Prostate gland (tissue), 2 donors: ENCODE measurements at regions not wholly inside any gene's neighbourhood (a gene's known extent, or its start where the extent isn't known, plus 50 kb on each side); places are given as distances from the start of the nearest gene placed in this dataset.

Experiments used
- DNase-seq: peaks from one replicate; pipeline ENCODE4 v3.0.0-alpha.2; 2019; ENCODE audit warnings: low spot score
- H3K27ac ChIP-seq, 2 donors: fragments of 200-600 bp; sonication (generic); 2 replicates each; pipeline ENCODE4 v1.5.1; 2017 to 2019
- H3K27me3 ChIP-seq: fragments of 200-600 bp; sonication (generic); replicated peaks from 2 replicates; pipeline ENCODE4 v1.5.1; 2019; ENCODE audit not compliant: insufficient read depth
- H3K36me3 ChIP-seq, 2 donors: fragments of 200-600 bp; sonication (generic); 1 replicate in 1 of 2; 2 replicates in 1 of 2; pipeline versions ENCODE4 v1.5.1 to v1.8.1; 2017 to 2019
- H3K4me1 ChIP-seq: fragments of 200-600 bp; sonication (generic); replicated peaks from 2 replicates; pipeline ENCODE4 v1.5.1; 2019
- H3K4me3 ChIP-seq, 2 donors: fragments of 200-600 bp; sonication (generic); 2 replicates each; pipeline ENCODE4 v1.5.1; 2017 to 2019
- H3K9me3 ChIP-seq: fragments of 200-600 bp; sonication (generic); 2 replicates; pipeline ENCODE4 v1.5.1; 2017
- CTCF ChIP-seq, 4 experiments: fragments of 200-600 bp in 2 of 4; fragments of 450-650 bp in 2 of 4; sonication (generic) in 2 of 4; IDR thresholded peaks; 1 replicate in 3 of 4; 2 replicates in 1 of 4; pipeline ENCODE4 v1.5.1; 2016 to 2019; ENCODE audit warnings: antibody characterized with exemption in 4 of 4, mild to moderate bottlenecking in 2 of 4, moderate library complexity in 2 of 4
- POLR2A ChIP-seq: fragments of 450-650 bp; IDR thresholded peaks from one replicate; pipeline ENCODE4 v1.6.1; 2016; ENCODE audit warnings: antibody characterized with exemption, mild to moderate bottlenecking
- POLR2AphosphoS5 ChIP-seq: sonication (generic); formaldehyde crosslinking; IDR thresholded peaks from one replicate; pipeline ENCODE4 v1.6.1; 2017; ENCODE audit warnings: antibody characterized with exemption
- WGBS: methylation state at CpG from one replicate; pipeline ENCODE4 v1.1.5; 2018; 5-methylcytosine and 5-hydroxymethylcytosine counted together
- intact Hi-C: fragments of 100-400 bp; cut with DNase I; formaldehyde crosslinking; loops from one replicate; pipeline ENCODE4 v1.14.2; 2022

- Histone ChIP-seq H3K4me3 (no peak overlapping the region), H3K4me1 (no peaks in the 10 kb centered on the region), H3K9me3 (no peaks in the 10 kb centered on the region), H3K36me3 (no peaks in the 10 kb centered on the region), H3K27me3 (no peaks in the 10 kb centered on the region), H3K27ac (no peak overlapping the region)
- WGBS, result 73% methylated on average over 4 of the region's 4 CpGs
- no peak for DNase-seq
- intact Hi-C loops, result no loop called here
- TF ChIP-seq POLR2AphosphoS5 (no peak), POLR2A (no peak), CTCF (IDR thresholded peaks at IDR 0.05) (no peak)
Measured at GRCh38 chr1:195763907-195764374, 844.3 kb downstream of the KCNT2 start.

GRCh38 chr1:195763146-195763906 lies 844.9 kb downstream of the KCNT2 start:
- no peak overlapping the region for H3K4me3 ChIP-seq
- DNase-seq, result no peak
- H3K4me1 ChIP-seq, result no peaks in the 10 kb centered on the region
- no peaks in the 10 kb centered on the region for H3K36me3 ChIP-seq
- TF ChIP-seq POLR2A (no peak), POLR2AphosphoS5 (no peak), CTCF (IDR thresholded peaks at IDR 0.05) (no peak)
- no peaks in the 10 kb centered on the region for H3K27me3 ChIP-seq
- no peaks in the 10 kb centered on the region for H3K9me3 ChIP-seq
- WGBS, result 89% methylated on average over 19 of the region's 22 CpGs
- H3K27ac ChIP-seq, result no peak overlapping the region
- intact Hi-C loops, result no loop called here

GRCh38 chr1:195761104-195761503 lies 847.1 kb downstream of the KCNT2 start:
- H3K4me3 ChIP-seq, result no peak overlapping the region
- no peaks in the 10 kb centered on the region for H3K9me3 ChIP-seq
- H3K27me3 ChIP-seq, result no peaks in the 10 kb centered on the region
- intact Hi-C loops, result no loop called here
- no peaks in the 10 kb centered on the region for H3K4me1 ChIP-seq
- DNase-seq, result no peak
- no peaks in the 10 kb centered on the region for H3K36me3 ChIP-seq
- no peak overlapping the region for H3K27ac ChIP-seq
- TF ChIP-seq CTCF (IDR thresholded peaks at IDR 0.05), result no peak

GRCh38 chr1:195756109-195756508 lies 852.1 kb downstream of the KCNT2 start:
- no peak overlapping the region for H3K4me3 ChIP-seq
- no peaks in the 10 kb centered on the region for H3K9me3 ChIP-seq
- H3K4me1 ChIP-seq, result no peaks in the 10 kb centered on the region
- H3K27me3 ChIP-seq, result no peaks in the 10 kb centered on the region
- no peaks in the 10 kb centered on the region for H3K36me3 ChIP-seq
- intact Hi-C loops, result no loop called here
- no peak for DNase-seq
- TF ChIP-seq POLR2A (no peak), POLR2AphosphoS5 (no peak), CTCF (IDR thresholded peaks at IDR 0.05) (no peak)
- H3K27ac ChIP-seq, result no peak overlapping the region

- Histone ChIP-seq H3K27me3 (no peaks in the 10 kb centered on the region), H3K27ac (no peak overlapping the region), H3K9me3 (no peaks in the 10 kb centered on the region), H3K36me3 (no peaks in the 10 kb centered on the region), H3K4me3 (no peak overlapping the region), H3K4me1 (no peaks in the 10 kb centered on the region)
- WGBS, result 92% methylated on average over 1 of the region's 1 CpG
- DNase-seq, result no peak
- TF ChIP-seq POLR2AphosphoS5 (no peak), CTCF (IDR thresholded peaks at IDR 0.05) (no peak), POLR2A (no peak)
- intact Hi-C loops, result no loop called here
Measured at GRCh38 chr1:195754874-195755273, 853.4 kb downstream of the KCNT2 start.
